MG63 (cell line): ENCODE measurements at regions not wholly inside any gene's neighbourhood (a gene's known extent, or its start where the extent isn't known, plus 50 kb on each side); places are given as distances from the start of the nearest gene placed in this dataset.

Source experiments
- DNase-seq: peaks from one replicate; pipeline ENCODE4 v3.0.0-alpha.2; 2020
- H3K27me3 ChIP-seq: fragments of 250-450 bp; sonication (Bioruptor Pico); 2 replicates; pipeline ENCODE4 v1.5.1; 2020; ENCODE audit warnings: mild to moderate bottlenecking, moderate library complexity
- H3K36me3 ChIP-seq: fragments of 250-450 bp; sonication (Bioruptor Pico); 2 replicates; pipeline ENCODE4 v1.5.1; 2020; ENCODE audit warnings: mild to moderate bottlenecking, moderate library complexity
- H3K4me3 ChIP-seq: fragments of 250-450 bp; sonication (Bioruptor Pico); 2 replicates; pipeline ENCODE4 v1.5.1; 2020; ENCODE audit warnings: mild to moderate bottlenecking, moderate library complexity
- H3K9me3 ChIP-seq: fragments of 250-450 bp; sonication (Bioruptor Pico); 2 replicates; pipeline ENCODE4 v1.5.1; 2020; ENCODE audit warnings: mild to moderate bottlenecking, moderate library complexity

DNA sequence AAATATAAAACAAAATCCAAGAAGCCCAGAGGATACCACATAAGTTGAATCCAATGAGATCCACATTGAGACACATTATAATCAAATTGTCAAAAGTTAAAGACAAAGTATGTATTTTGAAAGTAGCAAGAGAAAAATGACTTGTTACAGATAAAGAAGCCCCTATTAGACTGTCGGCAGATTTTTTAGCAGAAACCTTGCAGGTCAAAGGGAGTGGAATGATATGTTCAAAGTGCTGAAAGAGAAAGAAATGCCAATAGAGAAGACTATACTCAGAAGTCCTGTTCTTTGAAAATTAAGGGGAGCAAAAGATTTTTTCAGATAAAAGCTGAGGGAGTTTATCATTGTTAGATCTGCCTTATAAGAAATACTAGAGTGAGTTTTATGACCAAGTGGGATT, 148.9 kb upstream of the EPHA5 start:
- no peaks in the 10 kb centered on the region for H3K9me3 ChIP-seq
- H3K27me3 ChIP-seq: no peaks in the 10 kb centered on the region
- DNase-seq: no peak
- H3K36me3 ChIP-seq: no peaks in the 10 kb centered on the region
- no peak overlapping the region for H3K4me3 ChIP-seq

DNA sequence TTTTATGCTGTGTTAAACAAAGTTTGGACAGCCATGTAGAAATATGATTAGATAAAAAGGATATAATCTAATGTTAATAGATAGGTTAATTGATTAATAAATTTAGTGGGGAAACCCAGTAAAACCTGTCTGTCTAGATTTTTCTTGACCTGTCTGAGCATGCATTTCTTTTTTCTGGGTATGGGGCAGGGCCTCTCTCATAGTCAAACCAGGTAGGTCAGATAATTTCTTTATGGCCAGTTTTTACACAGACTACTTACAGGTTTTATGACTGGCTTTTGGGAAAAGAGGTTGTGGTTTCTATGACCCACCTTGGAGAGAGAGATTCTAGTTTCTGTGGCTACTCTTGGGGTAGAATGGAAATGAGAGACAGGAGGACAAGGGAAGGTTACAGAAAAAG, 135.6 kb upstream of the EPHA5 start:
- no peak overlapping the region for H3K4me3 ChIP-seq
- no peak for DNase-seq
- H3K27me3 ChIP-seq: no peaks in the 10 kb centered on the region
- H3K9me3 ChIP-seq: no peaks in the 10 kb centered on the region
- H3K36me3 ChIP-seq: no peaks in the 10 kb centered on the region

DNA sequence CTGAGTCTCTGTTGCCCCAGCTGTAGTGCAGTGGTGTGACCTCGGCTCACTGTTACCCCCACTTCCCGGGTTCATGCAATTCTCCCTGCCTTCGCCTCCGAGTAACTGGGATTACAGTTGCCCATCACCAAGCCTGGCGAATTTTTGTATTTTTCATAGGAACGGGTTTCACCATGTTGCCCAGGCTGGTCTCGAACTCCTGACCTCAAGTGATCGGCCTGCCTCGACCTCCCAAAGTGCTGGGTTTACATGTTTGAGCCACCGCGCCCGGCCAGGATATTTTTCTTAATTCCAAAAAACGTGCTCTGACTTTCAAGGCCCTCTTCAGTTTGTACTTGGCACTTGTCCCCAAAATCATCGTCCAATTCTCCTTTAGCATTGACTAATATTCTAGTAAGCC, 129.2 kb upstream of the EPHA5 start:
- Histone ChIP-seq H3K4me3 (no peak overlapping the region), H3K27me3 (no peaks in the 10 kb centered on the region), H3K36me3 (no peaks in the 10 kb centered on the region), H3K9me3 (no peaks in the 10 kb centered on the region)
- DNase-seq: no peak

DNA sequence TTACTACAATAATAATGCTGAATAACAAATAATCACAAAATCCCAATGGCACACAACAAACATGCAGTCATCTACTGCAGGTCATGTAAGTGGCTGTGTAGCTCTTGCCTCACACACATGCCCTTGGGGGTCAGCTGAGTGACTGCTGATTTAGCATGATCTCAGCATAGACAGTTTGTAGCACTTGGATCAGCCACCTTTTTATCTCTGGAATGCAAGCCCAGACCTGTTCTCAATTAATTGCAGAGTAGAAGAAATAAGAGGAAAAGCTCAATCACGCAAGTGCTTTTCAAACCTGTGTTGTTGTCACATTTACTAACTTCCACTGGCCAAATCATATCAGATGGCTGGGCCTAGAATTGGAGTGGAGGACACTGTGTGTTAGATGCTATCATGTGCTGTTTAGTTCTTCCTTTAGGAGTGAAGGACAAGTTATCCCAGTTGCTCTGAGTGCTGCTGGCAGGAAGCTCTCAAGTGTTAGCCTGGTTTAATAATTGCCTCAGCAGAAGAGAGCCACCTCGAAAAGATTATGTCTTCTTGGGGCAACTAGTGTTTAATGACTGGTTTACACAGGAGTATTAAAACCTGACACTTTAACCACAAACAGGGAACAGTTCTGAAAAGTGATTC, 128.3 kb upstream of the EPHA5 start:
- H3K36me3 ChIP-seq: no peaks in the 10 kb centered on the region
- DNase-seq: no peak
- no peaks in the 10 kb centered on the region for H3K27me3 ChIP-seq
- no peaks in the 10 kb centered on the region for H3K9me3 ChIP-seq
- no peak overlapping the region for H3K4me3 ChIP-seq

DNA sequence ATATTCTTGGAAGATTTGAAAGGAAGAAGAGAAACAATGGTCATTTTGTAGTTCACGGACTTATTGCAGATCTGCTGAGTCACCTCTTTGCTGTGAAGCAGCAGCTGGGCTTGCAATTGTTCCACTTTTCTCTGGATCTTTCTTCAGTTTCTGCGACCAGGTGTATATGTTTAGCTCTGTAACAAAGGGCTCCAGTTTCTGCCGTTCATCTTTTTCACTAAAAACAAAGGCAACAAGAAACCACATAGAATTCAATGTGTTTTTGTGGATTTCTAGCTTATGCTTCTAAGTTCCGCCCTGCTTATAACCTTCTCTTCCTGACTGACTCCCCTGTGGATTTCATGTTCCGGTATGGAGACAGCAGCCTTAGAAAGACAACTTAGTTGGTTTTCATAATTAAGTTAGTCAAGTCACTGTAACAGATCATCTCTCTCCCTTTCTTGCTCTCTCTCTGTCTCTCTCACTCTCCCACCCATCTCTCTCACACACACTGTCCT, 121.6 kb upstream of the EPHA5 start:
- no peaks in the 10 kb centered on the region for H3K9me3 ChIP-seq
- no peak overlapping the region for H3K4me3 ChIP-seq
- no peaks in the 10 kb centered on the region for H3K27me3 ChIP-seq
- H3K36me3 ChIP-seq: no peaks in the 10 kb centered on the region
- DNase-seq: no peak

DNA sequence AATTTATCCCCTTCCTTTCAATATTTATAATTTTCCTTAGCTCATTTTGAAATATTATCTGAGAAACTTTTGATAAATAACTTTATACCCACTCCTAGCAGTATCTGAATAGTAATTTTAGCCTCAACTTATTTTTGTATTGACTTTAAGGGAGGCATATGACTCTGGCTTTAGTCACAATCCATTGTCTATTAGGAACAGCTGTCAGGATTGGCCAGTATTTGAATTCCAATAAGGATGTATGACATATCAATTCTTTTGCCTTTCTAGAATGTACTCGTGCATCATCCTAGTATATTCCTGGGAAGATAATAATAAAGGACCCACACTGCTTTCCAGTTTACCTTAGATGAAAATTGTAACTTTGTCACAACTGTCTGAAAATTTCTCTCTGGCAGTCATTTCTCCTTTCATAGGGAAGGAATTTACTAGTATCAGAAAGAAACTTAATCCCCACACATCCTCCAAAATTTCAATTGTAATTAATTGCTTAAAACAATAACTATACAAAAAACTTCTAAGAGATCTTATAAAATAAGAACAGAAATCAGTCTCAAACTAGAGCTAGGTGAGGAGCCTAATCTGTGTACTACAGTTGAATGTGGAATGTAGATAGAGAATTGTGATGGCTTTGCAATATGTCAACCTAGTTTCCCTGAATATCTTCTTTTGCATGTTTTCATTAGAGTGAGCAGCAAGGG, 121.0 kb upstream of the EPHA5 start:
- DNase-seq: no peak
- Histone ChIP-seq H3K36me3 (no peaks in the 10 kb centered on the region), H3K27me3 (no peaks in the 10 kb centered on the region), H3K4me3 (no peak overlapping the region), H3K9me3 (no peaks in the 10 kb centered on the region)

DNA sequence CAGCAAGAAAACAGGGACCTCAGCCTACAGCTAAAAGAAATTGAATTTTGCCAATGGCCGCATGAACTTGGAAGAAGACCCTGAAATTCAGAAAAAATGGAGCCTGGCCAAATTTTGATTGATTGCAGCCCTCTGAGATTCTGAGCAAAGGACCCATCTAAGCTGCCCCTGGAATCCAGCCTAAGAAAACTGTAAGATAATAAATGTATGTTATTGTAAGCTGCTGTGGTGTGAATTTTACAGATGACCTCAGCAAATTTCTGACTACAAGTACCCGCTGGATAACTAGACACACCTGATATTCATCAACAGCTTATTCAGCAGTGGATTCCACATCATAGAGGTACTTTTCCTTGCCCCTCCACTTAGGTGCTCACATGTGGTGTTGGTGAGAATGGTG, 119.5 kb upstream of the EPHA5 start:
- no peak for DNase-seq
- H3K9me3 ChIP-seq: no peaks in the 10 kb centered on the region
- no peaks in the 10 kb centered on the region for H3K36me3 ChIP-seq
- no peaks in the 10 kb centered on the region for H3K27me3 ChIP-seq
- no peak overlapping the region for H3K4me3 ChIP-seq

DNA sequence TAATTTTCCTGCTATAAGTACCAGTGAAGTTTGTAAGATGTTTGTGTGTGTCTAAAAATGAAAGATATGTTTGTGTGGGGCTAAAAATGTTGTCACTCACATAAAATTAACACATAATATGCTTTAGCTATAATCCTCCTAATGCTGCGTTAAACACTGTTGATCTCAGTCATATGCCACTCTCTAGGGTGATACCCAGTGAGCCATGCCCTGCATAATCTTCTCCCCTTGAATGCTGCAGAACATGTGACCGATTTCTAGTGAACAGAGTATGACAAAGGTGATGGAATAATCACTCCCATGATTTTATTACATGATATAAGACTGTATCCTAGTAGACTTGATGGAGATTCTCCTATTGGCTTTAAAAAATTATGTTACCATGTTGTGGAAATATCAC, 119.1 kb upstream of the EPHA5 start:
- Histone ChIP-seq H3K9me3 (no peaks in the 10 kb centered on the region), H3K36me3 (no peaks in the 10 kb centered on the region), H3K4me3 (no peak overlapping the region), H3K27me3 (no peaks in the 10 kb centered on the region)
- DNase-seq: no peak

DNA sequence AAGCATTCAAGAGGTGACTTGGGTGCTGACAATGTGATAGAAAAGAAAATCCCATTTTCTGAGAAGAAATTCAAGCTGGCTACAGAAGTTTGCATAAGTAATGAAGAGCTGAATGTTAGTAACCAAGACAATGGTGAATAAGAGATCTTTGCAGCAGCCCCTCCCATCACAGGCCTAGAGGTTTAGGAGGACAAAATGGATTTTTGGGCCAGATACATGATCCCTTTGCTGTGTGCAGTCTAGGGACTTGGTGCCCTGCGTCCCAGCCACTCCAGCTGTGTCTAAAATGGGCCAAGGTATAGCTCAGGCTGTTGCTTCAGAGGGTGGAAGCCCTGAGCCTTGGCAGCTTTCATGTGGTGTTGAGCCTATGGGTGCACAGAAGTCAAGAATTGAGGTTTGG, 107.0 kb upstream of the EPHA5 start:
- H3K27me3 ChIP-seq: no peaks in the 10 kb centered on the region
- H3K36me3 ChIP-seq: no peaks in the 10 kb centered on the region
- no peaks in the 10 kb centered on the region for H3K9me3 ChIP-seq
- DNase-seq: no peak
- no peak overlapping the region for H3K4me3 ChIP-seq

DNA sequence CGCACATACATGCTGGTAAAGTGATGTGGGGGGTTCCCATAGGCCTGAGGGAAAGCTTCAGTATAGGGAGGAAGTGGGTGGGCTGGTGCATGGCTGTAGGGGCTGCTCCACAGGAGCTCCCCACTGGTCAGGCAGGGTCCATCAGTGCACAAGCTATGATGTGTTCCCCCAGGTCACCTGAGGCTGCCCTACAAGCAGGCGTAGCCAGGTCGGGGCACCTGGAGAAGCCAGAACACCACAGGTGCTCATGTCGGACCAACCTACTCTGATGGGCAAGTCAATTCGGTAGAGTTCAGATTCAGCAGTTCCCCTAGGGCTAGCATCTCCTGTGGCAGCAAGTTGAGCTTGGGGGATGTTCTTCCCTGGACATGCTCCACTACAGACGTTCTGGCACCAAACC, 103.3 kb upstream of the EPHA5 start:
- Histone ChIP-seq H3K36me3 (no peaks in the 10 kb centered on the region), H3K27me3 (no peaks in the 10 kb centered on the region), H3K9me3 (no peaks in the 10 kb centered on the region; the same call in 1 of the 2 replicates), H3K4me3 (no peak overlapping the region)
- no peak for DNase-seq

DNA sequence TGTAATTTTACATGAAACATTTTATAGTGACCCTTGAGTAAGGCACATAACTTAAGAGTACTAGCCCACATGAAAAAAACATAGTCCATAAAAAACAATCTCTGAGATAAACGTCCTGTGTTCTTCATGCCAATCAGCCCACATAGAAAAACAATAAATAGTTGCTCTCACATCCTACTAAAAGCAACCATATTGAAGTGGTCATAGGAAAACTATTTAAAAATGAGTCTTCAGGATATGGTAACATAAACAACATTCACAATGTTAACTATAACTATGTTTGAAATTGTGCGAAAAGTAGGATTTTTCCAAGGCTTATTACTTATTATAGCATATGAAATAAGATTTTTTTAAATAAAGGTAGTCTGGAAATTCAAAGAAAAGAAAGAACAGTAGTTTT, 77.1 kb upstream of the EPHA5 start:
- Histone ChIP-seq H3K9me3 (no peaks in the 10 kb centered on the region; the same call in 1 of the 2 replicates), H3K36me3 (no peaks in the 10 kb centered on the region), H3K27me3 (no peaks in the 10 kb centered on the region), H3K4me3 (no peak overlapping the region)
- DNase-seq: no peak

DNA sequence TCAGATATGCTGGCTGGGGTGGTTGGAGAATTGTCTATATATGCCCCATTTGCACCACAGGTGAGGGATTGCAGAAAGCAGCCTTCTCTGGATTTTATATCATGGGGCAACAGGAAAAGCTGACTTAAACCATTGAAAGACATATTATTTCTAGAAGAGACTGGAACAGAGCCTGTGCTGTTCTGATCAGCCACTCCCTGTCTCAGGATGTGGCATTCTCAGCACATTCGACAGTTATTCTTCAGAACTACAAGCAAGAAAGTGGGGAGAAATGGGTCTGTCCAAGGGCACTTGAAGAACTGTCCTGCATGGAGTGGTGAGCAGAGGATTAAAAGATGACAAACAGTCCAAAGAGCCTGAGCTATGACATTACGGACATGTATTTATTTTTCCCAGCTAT, 67.8 kb upstream of the EPHA5 start:
- no peaks in the 10 kb centered on the region for H3K27me3 ChIP-seq
- H3K36me3 ChIP-seq: no peaks in the 10 kb centered on the region
- no peak overlapping the region for H3K4me3 ChIP-seq
- DNase-seq: no peak
- no peaks in the 10 kb centered on the region for H3K9me3 ChIP-seq

DNA sequence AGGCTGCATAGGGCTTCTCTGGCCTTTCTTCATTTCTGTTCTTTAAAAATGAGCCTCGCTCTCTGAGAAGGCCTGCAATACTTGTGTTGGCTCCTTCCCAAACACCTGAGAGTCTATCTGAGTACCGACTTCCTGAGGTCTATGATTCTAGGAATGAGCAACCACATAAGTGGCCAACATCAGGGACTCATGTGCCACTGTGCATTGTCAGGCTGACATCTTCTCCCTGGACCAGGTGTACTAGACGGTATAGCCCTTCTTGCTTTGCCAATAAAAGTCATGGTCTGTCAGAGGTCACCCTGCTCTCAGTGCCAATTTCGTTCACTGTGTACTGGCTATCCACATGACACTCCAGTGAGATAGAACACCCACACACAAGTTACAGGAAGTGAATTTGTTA, 67.4 kb upstream of the EPHA5 start:
- Histone ChIP-seq H3K4me3 (no peak overlapping the region), H3K27me3 (no peaks in the 10 kb centered on the region), H3K36me3 (no peaks in the 10 kb centered on the region), H3K9me3 (no peaks in the 10 kb centered on the region)
- DNase-seq: no peak

DNA sequence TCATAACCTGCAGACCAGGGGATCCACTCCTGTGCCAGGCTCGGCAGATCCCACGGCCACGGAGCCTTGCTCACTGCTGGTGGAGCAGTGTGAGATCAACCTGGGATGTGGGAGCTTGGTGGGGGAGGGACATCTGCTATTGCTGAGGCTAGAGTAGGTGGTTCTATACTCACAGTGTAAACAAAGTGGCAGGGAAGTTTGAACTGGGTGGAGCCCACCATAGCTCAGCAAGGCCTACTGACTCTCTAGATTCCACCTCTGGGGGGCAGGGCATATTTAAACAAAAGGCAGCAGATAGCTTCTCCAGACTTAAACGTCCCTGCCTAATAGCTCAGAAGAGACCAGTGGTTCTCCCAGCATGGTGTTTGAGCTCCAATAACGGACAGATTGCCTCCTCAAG, 54.7 kb upstream of the EPHA5 start:
- no peak for DNase-seq
- Histone ChIP-seq H3K4me3 (no peak overlapping the region), H3K27me3 (no peaks in the 10 kb centered on the region), H3K9me3 (no peaks in the 10 kb centered on the region), H3K36me3 (no peaks in the 10 kb centered on the region)
